ENCODE measurements at regions not wholly inside any gene's neighbourhood (a gene's known extent, or its start where the extent isn't known, plus 50 kb on each side); places are given as distances from the start of the nearest gene placed in this dataset.
A peak's percentile ranks its signal among the peaks of the same experiment; 100 is the strongest.

DNA sequence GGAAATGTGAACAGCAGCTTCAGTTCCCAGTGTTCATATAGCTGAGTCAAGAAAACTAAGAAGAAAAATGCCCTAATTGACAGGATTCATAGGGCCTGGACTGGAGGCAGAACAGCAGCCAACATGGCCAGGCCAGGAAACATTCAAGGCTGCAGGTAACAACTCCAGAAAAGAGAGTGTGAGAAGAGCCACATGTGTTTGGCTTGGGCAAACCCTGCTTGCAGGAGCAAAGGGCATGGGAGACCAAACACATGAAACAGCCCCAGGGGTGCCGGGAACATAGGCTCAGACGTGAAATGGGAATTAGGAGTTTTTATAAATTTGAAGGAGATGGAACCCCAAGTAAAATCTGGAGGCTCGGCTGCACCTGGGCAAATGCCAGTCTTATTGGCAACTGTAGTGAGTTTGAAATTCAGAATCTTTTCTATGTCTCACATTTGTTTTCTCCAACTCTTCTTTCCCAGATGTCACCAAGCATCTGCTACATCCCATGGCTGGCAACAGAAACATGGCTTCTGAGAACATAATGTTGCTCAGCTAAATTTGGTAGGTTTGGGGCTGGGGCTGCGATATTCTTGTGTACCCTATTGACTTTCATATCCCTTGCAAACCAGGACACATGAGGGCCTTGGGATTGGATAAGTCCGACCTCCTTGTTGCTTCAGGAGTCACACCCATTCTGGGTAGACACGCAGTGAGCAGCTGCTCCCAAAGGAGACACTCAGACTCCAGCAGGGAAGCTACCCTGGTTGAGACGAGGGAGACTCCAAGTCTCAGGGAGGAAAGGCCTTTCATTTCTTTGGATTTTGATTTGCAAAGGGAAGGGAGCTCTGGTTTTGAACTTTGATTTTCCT, 98.9 kb upstream of the CLSTN2 start:
- Histone ChIP-seq H3K27ac (no peak overlapping the region), H3K4me1 (no peaks in the 10 kb centered on the region), H3K4me3 (no peak overlapping the region), H3K27me3 (no peaks in the 10 kb centered on the region), H3K9me3 (no peaks in the 10 kb centered on the region), H3K36me3 (no peaks in the 10 kb centered on the region)
- DNase-seq: no peak
- in situ Hi-C loops (cut with MboI; ENCODE audit: low pct_ligation_motif_present in 1 of 4, low pct_unique_long_range_greater_than_20kb in 1 of 4, low sequenced_read_pairs in 3 of 4) (no loop called here), intact Hi-C loops (cut with DNase I; ENCODE audit: low total_unique reads) (no loop called here)
- TF ChIP-seq POLR2AphosphoS5 (IDR thresholded peaks at IDR 0.05) (no peak), POLR2A (IDR thresholded peaks at IDR 0.05) (no peak), EP300 (IDR thresholded peaks at IDR 0.05; ENCODE audit: low read depth) (no peak)
- TF ChIP-seq, protein P1, sequence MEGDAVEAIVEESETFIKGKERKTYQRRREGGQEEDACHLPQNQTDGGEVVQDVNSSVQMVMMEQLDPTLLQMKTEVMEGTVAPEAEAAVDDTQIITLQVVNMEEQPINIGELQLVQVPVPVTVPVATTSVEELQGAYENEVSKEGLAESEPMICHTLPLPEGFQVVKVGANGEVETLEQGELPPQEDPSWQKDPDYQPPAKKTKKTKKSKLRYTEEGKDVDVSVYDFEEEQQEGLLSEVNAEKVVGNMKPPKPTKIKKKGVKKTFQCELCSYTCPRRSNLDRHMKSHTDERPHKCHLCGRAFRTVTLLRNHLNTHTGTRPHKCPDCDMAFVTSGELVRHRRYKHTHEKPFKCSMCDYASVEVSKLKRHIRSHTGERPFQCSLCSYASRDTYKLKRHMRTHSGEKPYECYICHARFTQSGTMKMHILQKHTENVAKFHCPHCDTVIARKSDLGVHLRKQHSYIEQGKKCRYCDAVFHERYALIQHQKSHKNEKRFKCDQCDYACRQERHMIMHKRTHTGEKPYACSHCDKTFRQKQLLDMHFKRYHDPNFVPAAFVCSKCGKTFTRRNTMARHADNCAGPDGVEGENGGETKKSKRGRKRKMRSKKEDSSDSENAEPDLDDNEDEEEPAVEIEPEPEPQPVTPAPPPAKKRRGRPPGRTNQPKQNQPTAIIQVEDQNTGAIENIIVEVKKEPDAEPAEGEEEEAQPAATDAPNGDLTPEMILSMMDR (IDR thresholded peaks at IDR 0.05): no peak
- 62 to 82% methylated on average over 3 to 7 of the region's 7 CpGs for WGBS, 2 donors (ENCODE audit: low coverage in 1 of 2)

DNA sequence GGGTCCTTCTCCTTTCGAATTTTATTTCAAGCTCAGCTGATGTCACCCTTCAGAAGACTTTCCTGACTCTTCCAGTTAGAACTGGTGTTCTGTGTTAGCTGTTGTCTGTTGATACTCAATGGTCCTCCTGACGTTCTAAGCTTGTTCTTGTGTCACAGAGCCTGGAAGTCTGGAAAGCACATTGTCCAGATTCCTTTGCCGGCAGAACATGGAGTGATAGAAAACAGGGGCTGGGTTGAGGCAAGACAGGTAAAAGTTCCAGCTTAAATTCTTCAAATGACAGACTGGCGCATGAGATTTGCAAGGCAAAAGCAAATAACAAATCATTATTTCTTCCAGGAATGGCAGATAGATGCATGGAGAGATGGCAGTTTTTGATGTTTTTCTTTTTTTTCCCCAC, 102.0 kb upstream of the CLSTN2 start:
- TF ChIP-seq POLR2AphosphoS5 (IDR thresholded peaks at IDR 0.05) (peak in 2 of 3 donors; percentile 17 to 52), EP300 (IDR thresholded peaks at IDR 0.05; ENCODE audit: low read depth) (no peak)
- Histone ChIP-seq H3K36me3 (no peaks in the 10 kb centered on the region), H3K27ac (no peak overlapping the region), H3K9me3 (no peaks in the 10 kb centered on the region), H3K4me1 (no peaks in the 10 kb centered on the region), H3K27me3 (no peaks in the 10 kb centered on the region), H3K4me3 (no peak overlapping the region)
- intact Hi-C loops (cut with DNase I; ENCODE audit: low total_unique reads) (no loop called here), in situ Hi-C loops (cut with MboI; ENCODE audit: low pct_ligation_motif_present in 1 of 4, low pct_unique_long_range_greater_than_20kb in 1 of 4, low sequenced_read_pairs in 3 of 4) (no loop called here)
- 66 to 77% methylated on average over 2 to 4 of the region's 4 CpGs for WGBS, 2 donors (ENCODE audit: low coverage in 1 of 2)
- no peak for DNase-seq

DNA sequence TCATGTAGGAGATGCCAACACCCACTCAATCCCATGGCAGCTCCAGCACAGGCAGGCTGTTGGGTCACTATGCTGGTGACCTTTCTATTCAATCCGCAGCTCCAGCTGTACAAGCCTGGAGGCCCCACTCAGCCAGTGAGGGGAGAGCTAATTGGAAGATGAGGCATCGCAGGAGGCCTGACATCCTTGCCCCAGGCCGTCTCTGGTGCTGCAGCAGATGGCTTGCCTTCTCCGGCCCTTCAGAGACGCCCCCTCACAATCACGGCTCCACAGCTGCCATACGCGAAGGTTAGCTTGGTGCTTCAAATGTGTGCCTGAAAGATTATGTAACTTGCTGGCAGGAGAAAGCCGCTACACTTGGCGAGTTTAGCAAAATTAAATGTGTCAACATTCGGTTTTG, 104.2 kb upstream of the CLSTN2 start:
- no peak for DNase-seq
- no peaks in the 10 kb centered on the region for H3K27me3 ChIP-seq
- in situ Hi-C loops (cut with MboI; ENCODE audit: low pct_ligation_motif_present in 1 of 4, low pct_unique_long_range_greater_than_20kb in 1 of 4, low sequenced_read_pairs in 3 of 4): no loop called here
- no peaks in the 10 kb centered on the region for H3K9me3 ChIP-seq
- no peak overlapping the region for H3K4me3 ChIP-seq
- H3K36me3 ChIP-seq: no peaks in the 10 kb centered on the region
- no peak overlapping the region for H3K27ac ChIP-seq
- 67 to 76% methylated on average over 3 to 11 of the region's 11 CpGs for WGBS, 2 donors (ENCODE audit: low coverage in 1 of 2)
- intact Hi-C loops (cut with DNase I; ENCODE audit: low total_unique reads): no loop called here
- no peak for TF ChIP-seq EP300 (IDR thresholded peaks at IDR 0.05; ENCODE audit: low read depth)
- no peak for TF ChIP-seq POLR2AphosphoS5 (IDR thresholded peaks at IDR 0.05)
- no peak for TF ChIP-seq POLR2A (IDR thresholded peaks at IDR 0.05)
- TF ChIP-seq, protein P1 (IDR thresholded peaks at IDR 0.05): no peak
- H3K4me1 ChIP-seq: no peaks in the 10 kb centered on the region

DNA sequence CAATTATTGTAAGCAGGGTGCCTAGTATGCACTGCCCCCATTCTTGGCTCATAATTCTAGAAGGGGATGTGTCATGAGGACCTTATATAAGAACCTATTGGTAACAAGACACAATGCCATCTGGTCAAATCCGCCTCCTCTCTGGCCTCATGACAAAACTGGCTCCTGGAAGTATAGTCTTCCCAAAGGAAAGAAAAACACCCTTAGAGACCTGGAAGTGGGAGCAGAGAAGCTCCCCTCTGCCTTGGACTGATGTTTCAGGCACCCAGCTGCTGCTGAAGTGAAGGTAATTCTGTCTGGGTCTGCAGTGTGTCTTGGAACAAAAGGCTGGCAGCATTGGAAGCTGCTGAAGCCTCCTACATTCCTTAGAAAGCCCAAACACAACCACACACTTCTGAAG, 107.2 kb upstream of the CLSTN2 start:
- TF ChIP-seq, protein P1 (IDR thresholded peaks at IDR 0.05): no peak
- TF ChIP-seq POLR2AphosphoS5 (IDR thresholded peaks at IDR 0.05) (no peak), POLR2A (IDR thresholded peaks at IDR 0.05) (no peak), EP300 (IDR thresholded peaks at IDR 0.05; ENCODE audit: low read depth) (no peak)
- H3K27me3 ChIP-seq: no peaks in the 10 kb centered on the region
- intact Hi-C loops (cut with DNase I; ENCODE audit: low total_unique reads): no loop called here
- H3K27ac ChIP-seq: no peak overlapping the region
- in situ Hi-C loops (cut with MboI; ENCODE audit: low pct_ligation_motif_present in 1 of 4, low pct_unique_long_range_greater_than_20kb in 1 of 4, low sequenced_read_pairs in 3 of 4): no loop called here
- H3K4me1 ChIP-seq: no peaks in the 10 kb centered on the region
- no peaks in the 10 kb centered on the region for H3K36me3 ChIP-seq
- 79% methylated on average over 1 of the region's 1 CpG; no CpG with 5 or more reads in 1 of the 2 donors for WGBS, 2 donors (ENCODE audit: low coverage in 1 of 2)
- DNase-seq: no peak
- H3K4me3 ChIP-seq: no peak overlapping the region
- no peaks in the 10 kb centered on the region for H3K9me3 ChIP-seq
